Keratinocyte (primary cell): ENCODE measurements at regions not wholly inside any gene's neighbourhood (a gene's known extent, or its start where the extent isn't known, plus 50 kb on each side); places are given as distances from the start of the nearest gene placed in this dataset.

ENCODE experiments used
- DNase-seq: peaks from one replicate; pipeline ENCODE4 v3.0.0-alpha.2; 2011; ENCODE audit warnings: low read depth, missing footprints, low spot score
- FAIRE-seq: peaks from 2 replicates; lab custom pipeline; 2011; peaks lifted over from hg19 to GRCh38; lab: Jason Lieb, UNC
- H2AFZ ChIP-seq: 2 replicates; pipeline ENCODE4 v1.6.0; 2012; ENCODE audit warnings: low read length, control low read depth, inconsistent platforms; ENCODE audit not compliant: control insufficient read depth
- H3K27ac ChIP-seq: 2 replicates; pipeline ENCODE4 v1.5.1; 2011; ENCODE audit warnings: low read length; ENCODE audit not compliant: control insufficient read depth, insufficient read depth
- H3K27me3 ChIP-seq: 3 replicates; pipeline ENCODE4 v1.6.0; 2011; ENCODE audit warnings: low read length; ENCODE audit not compliant: control insufficient read depth, insufficient read depth; ENCODE audit errors: extremely low read depth
- H3K36me3 ChIP-seq, 2 experiments: 2 replicates in 1 of 2; 3 replicates in 1 of 2; pipeline ENCODE4 v1.5.1; 2011; ENCODE audit warnings: low read length in 2 of 2, mild to moderate bottlenecking in 1 of 2; ENCODE audit not compliant: control insufficient read depth in 2 of 2, insufficient read depth in 2 of 2; ENCODE audit errors: extremely low read depth in 1 of 2
- H3K4me1 ChIP-seq: 3 replicates; pipeline ENCODE4 v1.5.1; 2011; ENCODE audit warnings: low read length; ENCODE audit not compliant: control insufficient read depth, insufficient read depth; ENCODE audit errors: extremely low read depth
- H3K4me2 ChIP-seq: 3 replicates; pipeline ENCODE4 v1.6.0; 2011; ENCODE audit warnings: low read depth, low read length; ENCODE audit not compliant: control insufficient read depth, insufficient read depth; ENCODE audit errors: extremely low read depth
- H3K4me3 ChIP-seq, 3 experiments: fragments of 200-600 bp in 1 of 3; sonication (generic) in 1 of 3; 2 replicates in 2 of 3; 3 replicates in 1 of 3; pipeline ENCODE4 v1.5.1; 2011 to 2016; ENCODE audit warnings: low read length in 3 of 3, mild to moderate bottlenecking in 3 of 3, control low read depth in 2 of 3, inconsistent platforms in 1 of 3, low read depth in 1 of 3, mixed read lengths in 1 of 3, mixed run types in 1 of 3, moderate library complexity in 1 of 3; ENCODE audit not compliant: control insufficient read depth in 2 of 3, insufficient read depth in 2 of 3; ENCODE audit errors: extremely low read depth in 1 of 3
- H3K79me2 ChIP-seq: 2 replicates; pipeline ENCODE4 v1.6.0; 2012; ENCODE audit warnings: low read length; ENCODE audit not compliant: control insufficient read depth, insufficient read depth
- H3K9ac ChIP-seq: 3 replicates; pipeline ENCODE4 v1.6.0; 2011; ENCODE audit warnings: low read length; ENCODE audit not compliant: control insufficient read depth, insufficient read depth; ENCODE audit errors: extremely low read depth
- H3K9me1 ChIP-seq: 3 replicates; pipeline ENCODE4 v1.6.0; 2011; ENCODE audit warnings: low read length; ENCODE audit not compliant: control insufficient read depth, insufficient read depth; ENCODE audit errors: extremely low read depth
- H3K9me3 ChIP-seq: 2 replicates; pipeline ENCODE4 v1.5.1; 2012; ENCODE audit warnings: low read depth, low read length; ENCODE audit not compliant: control insufficient read depth
- H4K20me1 ChIP-seq: 3 replicates; pipeline ENCODE4 v1.6.0; 2011; ENCODE audit warnings: low read length; ENCODE audit not compliant: control insufficient read depth, insufficient read depth; ENCODE audit errors: extremely low read depth
- CTCF ChIP-seq, 3 experiments: IDR thresholded peaks in 1 of 3; conservative IDR thresholded peaks in 1 of 3; optimal IDR thresholded peaks in 1 of 3; 2 replicates in 2 of 3; 3 replicates in 1 of 3; pipeline versions ENCODE3 to v1.5.1; 2011; ENCODE audit warnings: low read length in 3 of 3, mild to moderate bottlenecking in 3 of 3, moderate library complexity in 2 of 3, control low read depth in 1 of 3, inconsistent platforms in 1 of 3; ENCODE audit not compliant: insufficient read depth in 2 of 3; ENCODE audit errors: extremely low read depth in 1 of 3
- EZH2 ChIP-seq: IDR thresholded peaks from one replicate; pipeline ENCODE4 v1.6.1; 2012; ENCODE audit warnings: inconsistent platforms, mild to moderate bottlenecking, low read length, moderate library complexity
- dilution Hi-C: fragments of 300-500 bp; cut with MboI; formaldehyde crosslinking; loops from one replicate; pipeline ENCODE4 v1.7.0; 2020; ENCODE audit warnings: low sequenced_read_pairs; ENCODE audit not compliant: extremely low pct_ligation_motif_present

GRCh38 chr12:17976202-17976601 is 113.8 kb downstream of the RERGL start:
- Histone ChIP-seq H3K27ac (no peak overlapping the region), H2AFZ (no peak overlapping the region), H3K36me3 (no peaks in the 10 kb centered on the region), H3K4me3 (no peak overlapping the region), H4K20me1 (no peaks in the 10 kb centered on the region), H3K27me3 (no peaks in the 10 kb centered on the region), H3K9me3 (no peaks in the 10 kb centered on the region), H3K4me1 (no peaks in the 10 kb centered on the region), H3K4me2 (no peak overlapping the region), H3K9ac (no peak overlapping the region), H3K9me1 (no peaks in the 10 kb centered on the region), H3K79me2 (no peaks in the 10 kb centered on the region)
- dilution Hi-C loops, result no loop called here
- TF ChIP-seq EZH2, result no peak
- TF ChIP-seq CTCF (optimal IDR thresholded peaks at IDR 0.05 in 1 of 3, IDR thresholded peaks at IDR 0.05 in 1 of 3, conservative IDR thresholded peaks at IDR 0.05 in 1 of 3; ENCODE audit: extremely low read depth in 1 of 3, insufficient read depth in 2 of 3, low read length in 3 of 3), result peak; percentile 22 to 56 (median 37)
- DNase-seq, result no peak
- FAIRE-seq, result no peak

- FAIRE-seq, result no peak
- dilution Hi-C loops, result no loop called here
Observed at GRCh38 chr12:17975763-17976162, 114.2 kb downstream of the RERGL start.

More at GRCh38 chr12:17975763-17976162, 114.2 kb downstream of the RERGL start:
- H3K27me3 ChIP-seq, result no peaks in the 10 kb centered on the region
- no peak overlapping the region for H3K9ac ChIP-seq
- DNase-seq, result no peak
- no peaks in the 10 kb centered on the region for H3K36me3 ChIP-seq
- H3K4me1 ChIP-seq, result no peaks in the 10 kb centered on the region
- H3K4me2 ChIP-seq, result no peak overlapping the region
- no peaks in the 10 kb centered on the region for H3K9me1 ChIP-seq
- no peak overlapping the region for H3K4me3 ChIP-seq
- no peaks in the 10 kb centered on the region for H3K79me2 ChIP-seq
- H2AFZ ChIP-seq, result no peak overlapping the region
- no peak overlapping the region for H3K27ac ChIP-seq
- H3K9me3 ChIP-seq, result no peaks in the 10 kb centered on the region
- no peaks in the 10 kb centered on the region for H4K20me1 ChIP-seq
- no peak for TF ChIP-seq CTCF (optimal IDR thresholded peaks at IDR 0.05 in 1 of 3, IDR thresholded peaks at IDR 0.05 in 1 of 3, conservative IDR thresholded peaks at IDR 0.05 in 1 of 3; ENCODE audit: extremely low read depth in 1 of 3, insufficient read depth in 2 of 3, low read length in 3 of 3)
